ENCODE measurements at regions not wholly inside any gene's neighbourhood (a gene's known extent, or its start where the extent isn't known, plus 50 kb on each side); places are given as distances from the start of the nearest gene placed in this dataset.

DNA sequence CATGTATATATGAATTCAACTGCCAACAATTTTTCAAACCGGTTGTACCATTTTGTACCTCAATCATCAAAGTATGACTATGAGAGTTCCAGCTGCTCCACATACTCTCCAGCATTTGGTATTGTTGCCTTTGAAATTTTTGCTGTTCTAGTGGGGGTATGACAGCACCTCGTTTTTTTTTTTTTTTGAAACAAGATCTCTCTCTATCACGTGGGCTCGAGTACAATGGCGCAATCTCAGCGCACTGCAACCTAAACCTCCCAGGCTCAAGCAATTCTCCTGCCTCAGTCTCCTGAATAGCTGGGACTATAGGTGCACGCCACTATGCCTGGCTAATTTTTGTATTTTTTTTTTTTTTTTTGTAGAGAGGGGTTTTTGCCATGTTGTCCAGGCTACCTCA, 144.7 kb upstream of the JARID2 start:
- TF ChIP-seq CTCF (IDR thresholded peaks at IDR 0.05), result no peak
- TF ChIP-seq POLR2AphosphoS5 (IDR thresholded peaks at IDR 0.05; ENCODE audit: low read depth, low read length), result no peak
